HG02610 (cell line): ENCODE measurements at regions not wholly inside any gene's neighbourhood (a gene's known extent, or its start where the extent isn't known, plus 50 kb on each side); places are given as distances from the start of the nearest gene placed in this dataset.

Source experiments
- ATAC-seq: cut with Tn5 transposase; IDR thresholded peaks from one replicate; pipeline ENCODE4 v1.9.1; 2021; ENCODE audit warnings: mild to moderate bottlenecking, moderate library complexity; ENCODE audit not compliant: unreplicated experiment

DNA sequence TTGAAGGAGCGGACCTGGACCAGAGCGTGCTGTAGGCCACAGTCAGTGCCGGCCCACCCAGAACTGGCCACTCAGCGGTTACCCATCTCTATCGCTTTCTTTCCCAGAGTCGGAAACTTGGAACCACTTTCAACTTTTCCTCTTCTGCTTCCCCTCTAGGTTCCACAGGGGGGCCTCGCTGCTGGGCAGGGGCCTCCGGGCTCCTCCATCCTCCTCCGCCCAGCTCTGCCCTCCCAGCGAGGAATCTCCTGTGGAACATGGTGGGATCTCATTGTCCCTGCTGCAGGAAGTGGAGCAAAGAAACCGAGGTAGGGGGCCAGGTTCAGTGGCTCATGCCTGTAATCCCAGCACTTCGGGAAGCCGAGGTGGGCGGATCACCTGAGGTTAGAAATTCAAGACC is 139.2 kb downstream of the ETS2 start:
- ATAC-seq = no peak

- no peak for ATAC-seq
Measured at GRCh38 chr21:38944402-38944801, 138.7 kb downstream of the ETS2 start.

DNA sequence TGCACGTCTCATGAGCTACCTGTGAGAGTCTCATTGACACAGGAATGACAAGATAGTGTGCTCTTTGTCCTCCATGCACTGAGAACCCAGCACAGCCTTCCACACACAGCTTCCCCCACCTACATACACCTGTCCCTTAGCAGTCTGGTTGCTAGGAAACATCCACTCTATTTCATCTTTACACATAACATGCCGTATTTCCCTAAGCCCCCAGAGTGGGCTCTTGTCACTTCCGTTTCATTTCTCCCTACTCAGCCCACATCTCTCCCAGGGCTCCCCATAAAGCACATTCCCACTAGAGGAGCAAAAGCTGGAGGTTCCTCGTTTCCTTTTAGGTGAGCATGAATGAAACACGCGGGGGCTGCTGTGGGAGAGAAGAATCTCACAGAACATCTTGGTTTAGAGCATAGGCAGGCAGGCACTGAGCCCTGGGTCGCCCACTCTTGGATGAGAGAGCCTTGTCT is 137.1 kb downstream of the ETS2 start:
- ATAC-seq = no peak

- no peak for ATAC-seq
Measured at GRCh38 chr21:38938769-38939168, 133.0 kb downstream of the ETS2 start.

- ATAC-seq = no peak
Measured at GRCh38 chr21:38938343-38938742, 132.6 kb downstream of the ETS2 start.

DNA sequence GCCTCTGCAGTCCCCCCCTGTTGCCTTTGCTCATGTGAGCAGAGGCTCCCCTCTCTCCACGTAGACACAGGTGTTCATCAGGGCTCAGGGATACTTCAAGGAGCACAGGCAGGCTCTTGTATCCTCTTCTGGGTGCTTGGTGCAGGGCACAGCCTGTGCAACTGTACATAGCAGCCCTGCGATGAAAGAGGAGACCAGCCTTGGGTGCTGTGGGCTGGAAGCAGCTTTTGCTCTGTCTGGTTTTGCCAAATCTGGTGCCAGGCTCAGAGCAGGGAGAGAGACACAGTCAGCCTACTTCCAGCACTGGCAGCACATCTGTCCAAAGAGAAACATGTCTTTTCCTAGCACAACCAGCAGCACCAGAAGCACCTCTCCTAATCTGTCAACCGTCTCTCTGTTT is 132.1 kb downstream of the ETS2 start:
- no peak for ATAC-seq

- ATAC-seq = no peak
Measured at GRCh38 chr21:38937286-38937790, 131.6 kb downstream of the ETS2 start.

DNA sequence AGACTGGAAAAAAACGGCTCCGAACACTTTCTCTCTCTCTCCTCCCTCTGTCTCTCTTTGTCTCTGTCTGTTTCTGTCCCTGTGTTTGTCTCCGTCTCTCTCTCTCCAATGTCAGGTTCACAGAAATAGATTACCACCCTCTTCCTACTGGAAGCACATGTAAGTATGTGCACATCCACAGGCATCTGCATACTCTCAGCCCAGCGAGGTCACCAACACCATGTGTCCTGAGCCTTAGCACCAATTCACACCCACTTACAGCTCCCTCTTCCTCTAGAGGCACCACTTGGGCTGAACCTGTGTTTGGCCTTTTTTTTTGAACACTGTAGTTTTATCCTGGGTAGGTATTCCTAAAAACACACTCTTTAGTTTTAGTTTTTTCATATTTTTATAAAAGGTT is 130.5 kb downstream of the ETS2 start:
- ATAC-seq = no peak

GRCh38 chr21:38933731-38934130 is 128.0 kb downstream of the ETS2 start:
- no peak for ATAC-seq

DNA sequence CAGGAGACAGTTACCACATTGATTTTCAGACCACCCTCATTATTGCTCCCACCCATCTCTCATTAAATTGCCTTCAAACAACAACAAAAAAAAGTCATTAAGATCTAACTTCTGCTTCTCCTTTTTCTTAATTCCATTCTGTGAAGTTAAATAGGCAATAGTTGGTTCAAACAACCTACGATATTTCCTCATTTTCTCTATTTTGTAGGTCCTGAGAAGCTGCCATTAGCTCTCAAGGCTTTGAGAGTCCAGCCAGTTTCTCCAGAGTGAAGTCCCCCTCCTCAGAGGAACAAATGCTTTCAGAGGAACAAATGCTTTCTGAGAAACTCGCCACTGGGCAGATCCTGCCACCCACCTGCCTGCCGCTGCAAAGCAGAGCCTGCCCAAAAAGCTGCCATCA is 125.6 kb downstream of the ETS2 start:
- no peak for ATAC-seq

DNA sequence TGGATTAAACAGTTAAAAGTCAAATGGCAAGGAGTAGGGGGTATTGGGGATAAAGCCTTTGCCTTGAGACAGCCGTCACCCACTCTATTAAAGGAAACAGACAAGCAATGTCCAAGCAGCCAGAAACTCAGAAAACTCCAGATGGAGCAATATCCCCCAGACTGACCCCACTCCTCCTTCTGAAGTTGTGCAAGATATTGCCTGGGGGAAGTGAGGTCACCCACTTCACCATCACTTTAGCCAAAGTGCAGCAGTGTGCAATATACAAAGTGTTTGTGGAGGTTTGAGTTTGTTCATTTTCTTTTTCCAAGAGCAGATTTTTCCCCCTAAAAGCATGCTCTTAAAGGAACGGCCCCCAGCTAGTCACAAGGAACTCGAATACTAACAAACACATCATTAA is 125.1 kb downstream of the ETS2 start:
- ATAC-seq = no peak

- ATAC-seq = no peak
Measured at GRCh38 chr21:38930066-38930465, 124.3 kb downstream of the ETS2 start.

GRCh38 chr21:38929652-38930051 is 123.9 kb downstream of the ETS2 start:
- no peak for ATAC-seq

DNA sequence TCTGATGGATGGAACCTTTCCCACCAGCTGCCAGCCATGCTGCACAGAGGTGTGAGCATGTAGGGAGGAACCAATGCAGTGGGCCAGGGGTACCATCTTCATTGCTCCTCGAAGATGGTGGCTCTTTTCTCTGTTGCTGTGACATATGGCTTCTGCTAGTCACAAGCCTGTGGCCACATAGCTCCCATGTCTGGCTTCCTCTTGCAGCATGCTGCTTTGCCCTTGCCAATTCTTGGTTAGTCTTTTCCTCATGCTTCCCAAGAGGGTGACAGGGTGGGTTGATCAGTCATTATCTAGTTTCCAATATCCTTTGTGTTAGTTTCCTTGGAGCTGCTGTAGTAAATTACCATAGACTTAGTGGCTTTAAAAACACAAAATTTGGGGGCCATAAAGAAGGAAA is 123.4 kb downstream of the ETS2 start:
- no peak for ATAC-seq

GRCh38 chr21:38927776-38928175 is 122.0 kb downstream of the ETS2 start:
- ATAC-seq = no peak

- ATAC-seq = no peak
Measured at GRCh38 chr21:38925923-38926322, 120.2 kb downstream of the ETS2 start.

GRCh38 chr21:38925478-38925877 is 119.7 kb downstream of the ETS2 start:
- ATAC-seq = no peak

GRCh38 chr21:38924954-38925353 is 119.2 kb downstream of the ETS2 start:
- no peak for ATAC-seq

DNA sequence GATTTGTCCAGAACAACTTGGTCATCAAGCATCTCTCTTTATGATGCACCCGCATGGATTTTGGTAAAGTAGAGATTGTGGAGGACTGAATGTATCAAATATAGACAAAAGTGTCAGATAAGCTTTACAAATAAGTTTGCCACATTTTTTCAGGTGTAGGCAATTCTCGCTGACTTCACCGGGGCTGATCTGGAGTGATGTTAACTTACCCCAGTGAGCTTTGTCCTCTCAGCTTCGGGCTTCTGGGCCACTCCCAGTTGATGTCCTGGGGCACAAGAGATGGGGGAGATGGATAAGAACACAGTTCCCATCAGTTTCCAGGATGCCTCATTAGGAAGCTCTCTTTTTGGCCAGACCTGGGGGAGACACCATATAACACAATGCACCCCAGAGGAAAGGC is 117.7 kb downstream of the ETS2 start:
- no peak for ATAC-seq

DNA sequence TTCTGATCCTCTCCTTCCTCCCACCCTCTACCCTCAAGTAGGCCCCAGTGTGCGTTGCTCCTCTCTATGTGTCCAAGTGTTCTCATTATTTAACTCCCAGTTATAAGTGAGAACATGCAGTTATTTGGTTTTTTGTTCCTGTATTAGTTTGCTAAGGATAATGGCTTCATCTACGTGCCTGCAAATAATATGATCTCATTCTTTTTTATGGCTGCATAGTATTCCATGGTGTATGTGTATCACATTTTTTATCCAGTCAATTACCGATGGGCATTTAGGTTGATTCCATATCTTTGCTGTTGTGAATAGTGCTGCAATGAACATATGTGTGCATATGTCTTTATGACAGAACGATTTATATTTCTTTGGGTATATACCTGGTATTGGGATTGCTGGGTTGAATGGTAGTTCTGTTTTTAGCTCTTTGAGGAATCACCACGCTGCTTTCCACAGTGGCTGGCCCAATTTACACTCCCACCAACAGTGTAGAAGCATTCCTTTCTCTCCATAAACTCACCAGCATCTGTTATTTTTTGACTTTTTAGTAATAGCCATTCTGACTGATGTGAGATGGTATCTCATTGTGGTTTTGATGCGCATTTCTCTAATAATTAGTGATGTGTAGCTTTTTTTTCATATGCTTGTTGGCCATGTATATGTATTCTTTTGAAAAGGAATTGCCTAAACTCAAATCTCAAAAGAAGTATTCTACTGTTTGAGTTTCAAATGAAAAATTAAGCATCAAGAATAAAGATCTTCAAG is 116.9 kb downstream of the ETS2 start:
- ATAC-seq = no peak

GRCh38 chr21:38921511-38922251 is 116.0 kb downstream of the ETS2 start:
- ATAC-seq = no peak
